SU-DHL-6 (cell line): ENCODE measurements at regions not wholly inside any gene's neighbourhood (a gene's known extent, or its start where the extent isn't known, plus 50 kb on each side); places are given as distances from the start of the nearest gene placed in this dataset.
A peak's percentile ranks its signal among the peaks of the same experiment; 100 is the strongest.

Experiments
- H2AFZ ChIP-seq: fragments of 200-600 bp; sonication (generic); 2 replicates; pipeline ENCODE4 v1.6.1; 2014; ENCODE audit warnings: low read depth, mild to moderate bottlenecking, moderate library complexity, mixed read lengths, antibody characterized with exemption, low read length; ENCODE audit not compliant: severe bottlenecking
- H3F3A ChIP-seq: fragments of 200-600 bp; shearing (Covaris generic); 2 replicates; pipeline ENCODE4 v1.6.0; 2016; ENCODE audit warnings: antibody characterized with exemption, mild to moderate bottlenecking; ENCODE audit not compliant: insufficient read depth
- H3K27ac ChIP-seq: fragments of 200-600 bp; sonication (generic); 2 replicates; pipeline ENCODE4 v1.5.1; 2016; ENCODE audit warnings: low read depth, mild to moderate bottlenecking, low read length, moderate library complexity, mixed read lengths
- H3K27me3 ChIP-seq: fragments of 200-600 bp; sonication (generic), shearing (Covaris generic); 2 replicates; pipeline ENCODE4 v1.6.0; 2014; ENCODE audit warnings: mild to moderate bottlenecking, low read length
- H3K36me3 ChIP-seq: fragments of 200-600 bp; sonication (generic); 2 replicates; pipeline ENCODE4 v1.6.1; 2014; ENCODE audit warnings: mild to moderate bottlenecking, low read length, mixed read lengths
- H3K4me2 ChIP-seq: fragments of 300-600, 200-600 bp; shearing (Covaris generic), sonication (generic); 2 replicates; pipeline ENCODE4 v1.6.0; 2014; ENCODE audit warnings: low read length, low read depth, mild to moderate bottlenecking; ENCODE audit not compliant: poor library complexity, severe bottlenecking
- H3K4me3 ChIP-seq: fragments of 200-600 bp; sonication (generic); 2 replicates; pipeline ENCODE4 v1.5.1; 2014; ENCODE audit warnings: antibody characterized with exemption, low read length, mild to moderate bottlenecking, mixed read lengths; ENCODE audit not compliant: insufficient read depth, poor library complexity, severe bottlenecking
- H3K79me2 ChIP-seq: fragments of 200-600 bp; sonication (generic); 2 replicates; pipeline ENCODE4 v1.6.1; 2014; ENCODE audit warnings: mild to moderate bottlenecking, low read length, moderate library complexity; ENCODE audit not compliant: insufficient read depth
- H3K9ac ChIP-seq: fragments of 200-600 bp; sonication (generic); 2 replicates; pipeline ENCODE4 v1.7.0; 2014; ENCODE audit warnings: mild to moderate bottlenecking, low read length
- H3K9me2 ChIP-seq: fragments of 200-600 bp; sonication (generic); replicated peaks from 2 replicates; pipeline ENCODE4 v1.6.1; 2014; ENCODE audit warnings: low read length; ENCODE audit not compliant: insufficient read depth
- H3K9me3 ChIP-seq: fragments of 200-600 bp; sonication (generic); 2 replicates; pipeline ENCODE4 v1.6.1; 2014; ENCODE audit warnings: low read length, mixed read lengths; ENCODE audit not compliant: insufficient read depth
- H4K20me1 ChIP-seq: fragments of 200-600 bp; sonication (generic); 2 replicates; pipeline ENCODE4 v1.6.1; 2014; ENCODE audit warnings: low read depth, mild to moderate bottlenecking, antibody characterized with exemption, low read length, moderate library complexity, mixed read lengths
- CTCF ChIP-seq: fragments of 200-600 bp; sonication (generic); IDR thresholded peaks from one replicate; pipeline ENCODE4 v1.5.1; 2017; ENCODE audit warnings: antibody characterized with exemption, mild to moderate bottlenecking, low read length, moderate library complexity; ENCODE audit not compliant: insufficient read depth, poor library complexity, severe bottlenecking
- EZH2phosphoT487 ChIP-seq: fragments of 200-600 bp; sonication (generic), shearing (Covaris generic); conservative IDR thresholded peaks from 2 replicates; pipeline ENCODE4 v1.6.1; 2018; ENCODE audit warnings: mild to moderate bottlenecking, antibody characterized with exemption, low read length, moderate library complexity, mixed read lengths

GRCh38 chr2:184444217-184444616, 154.1 kb upstream of the ZNF804A start:
- TF ChIP-seq CTCF: no peak
- no peaks in the 10 kb centered on the region for H3K79me2 ChIP-seq
- H3K9ac ChIP-seq: peak overlapping the region; percentile 49
- no peaks in the 10 kb centered on the region for H3K36me3 ChIP-seq
- H3K4me3 ChIP-seq: peak overlapping the region; percentile 27
- H3K27me3 ChIP-seq: no peaks in the 10 kb centered on the region
- H3K4me2 ChIP-seq: peak overlapping the region; percentile 78
- peak overlapping the region; percentile 99 for H3K27ac ChIP-seq
- H4K20me1 ChIP-seq: no peaks in the 10 kb centered on the region
- H3F3A ChIP-seq: peaks cover 43% of the 10 kb centered on the region
- no peaks in the 10 kb centered on the region for H3K9me3 ChIP-seq
- no peaks in the 10 kb centered on the region for H3K9me2 ChIP-seq
- no peak overlapping the region for H2AFZ ChIP-seq

- H3K4me2 ChIP-seq: peak overlapping the region; percentile 78
- peak overlapping the region; percentile 49 for H3K9ac ChIP-seq
- peak overlapping the region; percentile 67 for H2AFZ ChIP-seq
- no peaks in the 10 kb centered on the region for H3K9me2 ChIP-seq
- H3K4me3 ChIP-seq: peak overlapping the region; percentile 17
- H3K27me3 ChIP-seq: no peaks in the 10 kb centered on the region
- TF ChIP-seq CTCF: no peak
- no peak for TF ChIP-seq EZH2phosphoT487
- no peaks in the 10 kb centered on the region for H3K36me3 ChIP-seq
- no peaks in the 10 kb centered on the region for H4K20me1 ChIP-seq
- no peaks in the 10 kb centered on the region for H3K79me2 ChIP-seq
- peak overlapping the region; percentile 99 for H3K27ac ChIP-seq
- H3F3A ChIP-seq: peaks cover 43% of the 10 kb centered on the region
- H3K9me3 ChIP-seq: no peaks in the 10 kb centered on the region
Measured at GRCh38 chr2:184444623-184445223, 153.6 kb upstream of the ZNF804A start.

- no peaks in the 10 kb centered on the region for H3K9me3 ChIP-seq
- H3K36me3 ChIP-seq: no peaks in the 10 kb centered on the region
- H3K27me3 ChIP-seq: no peaks in the 10 kb centered on the region
- no peak overlapping the region for H3K4me3 ChIP-seq
- H3K79me2 ChIP-seq: no peaks in the 10 kb centered on the region
- peaks cover 45% of the 10 kb centered on the region for H3F3A ChIP-seq
- peak overlapping the region; percentile 67 for H3K4me2 ChIP-seq
- no peaks in the 10 kb centered on the region for H3K9me2 ChIP-seq
- no peaks in the 10 kb centered on the region for H4K20me1 ChIP-seq
- H2AFZ ChIP-seq: peak overlapping the region; percentile 87
- 0 out of 2 replicates have a peak overlapping the region, but pooled peaks have one; percentile 29 for H3K9ac ChIP-seq
- peak overlapping the region; percentile 85 for H3K27ac ChIP-seq
- TF ChIP-seq CTCF (no peak), EZH2phosphoT487 (no peak)
Measured at GRCh38 chr2:184449760-184450159, 148.6 kb upstream of the ZNF804A start.
